ENCODE measurements at regions not wholly inside any gene's neighbourhood (a gene's known extent, or its start where the extent isn't known, plus 50 kb on each side); places are given as distances from the start of the nearest gene placed in this dataset.

GRCh38 chr3:154954757-154955156 is 125.4 kb upstream of the MME start:
- peak; percentile 15 to 82 for DNase-seq (ENCODE audit: low read depth in 1 of 2, low spot score in 1 of 2)
- Histone ChIP-seq H3K27me3 (no peaks in the 10 kb centered on the region), H3K9me3 (ENCODE audit: low read depth) (no peaks in the 10 kb centered on the region), H3K36me3 (no peaks in the 10 kb centered on the region), H3K4me3 (no peak overlapping the region), H3K4me1 (ENCODE audit: low read depth) (peaks cover 7% of the 10 kb centered on the region), H3K27ac (no peak overlapping the region)
- peak; percentile 59 for TF ChIP-seq CTCF (IDR thresholded peaks at IDR 0.05; ENCODE audit: low read depth, low read length)

- Histone ChIP-seq H3K27me3 (no peaks in the 10 kb centered on the region), H3K4me3 (no peak overlapping the region), H3K4me1 (ENCODE audit: low read depth) (peaks cover 7% of the 10 kb centered on the region), H3K9me3 (ENCODE audit: low read depth) (no peaks in the 10 kb centered on the region), H3K36me3 (no peaks in the 10 kb centered on the region), H3K27ac (peak overlapping the region; percentile 58)
- no peak for DNase-seq (ENCODE audit: low read depth in 1 of 2, low spot score in 1 of 2)
- no peak for TF ChIP-seq CTCF (IDR thresholded peaks at IDR 0.05; ENCODE audit: low read depth, low read length)
These were observed 126.6 kb upstream of the MME start for GRCh38 chr3:154953538-154953937.

- DNase-seq (ENCODE audit: low read depth in 1 of 2, low spot score in 1 of 2): no peak
- no peak for TF ChIP-seq CTCF (IDR thresholded peaks at IDR 0.05; ENCODE audit: low read depth, low read length)
- Histone ChIP-seq H3K4me1 (ENCODE audit: low read depth) (peaks cover 7% of the 10 kb centered on the region), H3K4me3 (no peak overlapping the region), H3K9me3 (ENCODE audit: low read depth) (no peaks in the 10 kb centered on the region), H3K27me3 (no peaks in the 10 kb centered on the region), H3K27ac (no peak overlapping the region), H3K36me3 (no peaks in the 10 kb centered on the region)
These were observed 127.6 kb upstream of the MME start for GRCh38 chr3:154952553-154952952.

- no peaks in the 10 kb centered on the region for H3K27me3 ChIP-seq
- no peaks in the 10 kb centered on the region for H3K9me3 ChIP-seq (ENCODE audit: low read depth)
- no peaks in the 10 kb centered on the region for H3K36me3 ChIP-seq
- H3K4me3 ChIP-seq: no peak overlapping the region
- no peak overlapping the region for H3K27ac ChIP-seq
- TF ChIP-seq CTCF (IDR thresholded peaks at IDR 0.05; ENCODE audit: low read depth, low read length): no peak
- no peaks in the 10 kb centered on the region for H3K4me1 ChIP-seq (ENCODE audit: low read depth)
- DNase-seq (ENCODE audit: low read depth in 1 of 2, low spot score in 1 of 2): no peak
These were observed 136.1 kb upstream of the MME start for GRCh38 chr3:154943981-154944380.

- no peaks in the 10 kb centered on the region for H3K36me3 ChIP-seq
- TF ChIP-seq CTCF (IDR thresholded peaks at IDR 0.05; ENCODE audit: low read depth, low read length): no peak
- no peak for DNase-seq (ENCODE audit: low read depth in 1 of 2, low spot score in 1 of 2)
- H3K4me3 ChIP-seq: no peak overlapping the region
- no peak overlapping the region for H3K27ac ChIP-seq
- no peaks in the 10 kb centered on the region for H3K27me3 ChIP-seq
- no peaks in the 10 kb centered on the region for H3K4me1 ChIP-seq (ENCODE audit: low read depth)
- no peaks in the 10 kb centered on the region for H3K9me3 ChIP-seq (ENCODE audit: low read depth)
These were observed 137.3 kb upstream of the MME start for GRCh38 chr3:154942827-154943226.

- H3K36me3 ChIP-seq: no peaks in the 10 kb centered on the region
- no peak overlapping the region for H3K4me3 ChIP-seq
- H3K4me1 ChIP-seq (ENCODE audit: low read depth): no peaks in the 10 kb centered on the region
- DNase-seq (ENCODE audit: low read depth in 1 of 2, low spot score in 1 of 2): no peak
- no peaks in the 10 kb centered on the region for H3K9me3 ChIP-seq (ENCODE audit: low read depth)
- H3K27ac ChIP-seq: no peak overlapping the region
- TF ChIP-seq CTCF (IDR thresholded peaks at IDR 0.05; ENCODE audit: low read depth, low read length): no peak
- no peaks in the 10 kb centered on the region for H3K27me3 ChIP-seq
These were observed 143.9 kb upstream of the MME start for GRCh38 chr3:154936196-154936595.

Measured in cardiac muscle cell (in vitro differentiated cells and primary cell).